PC-9 (cell line): ENCODE measurements at regions not wholly inside any gene's neighbourhood (a gene's known extent, or its start where the extent isn't known, plus 50 kb on each side); places are given as distances from the start of the nearest gene placed in this dataset.

Experiments used
- BruUV-seq: library from RNA; stranded (reverse); fragments of 400-500 nt; replicated peaks from 2 replicates; lab custom pipeline; 2021; lab: Mats Ljungman, UMichigan
- CTCF ChIA-PET: fragments of 300-600 bp; sonication (Branson Sonifier 250); formaldehyde crosslinking; loops from one replicate; lab custom pipeline; 2022; ENCODE audit warnings: antibody characterized with exemption; lab: Charles Lee
- POLR2A ChIA-PET: fragments of 300-600 bp; sonication (Branson Sonifier 250); formaldehyde crosslinking; loops from one replicate; lab custom pipeline; 2022; ENCODE audit warnings: antibody characterized with exemption; ENCODE audit not compliant: unreplicated experiment; lab: Charles Lee
- DNase-seq, 2 experiments: peaks; one replicate each; pipeline versions ENCODE4 v3.0.0 to v3.0.0-alpha.2; 2015 to 2022; ENCODE audit warnings: mixed read lengths in 1 of 2
- H2AFZ ChIP-seq: fragments of 200-600 bp; sonication (generic); 2 replicates; pipeline ENCODE4 v1.8.1; 2017; ENCODE audit warnings: antibody characterized with exemption
- H3F3A ChIP-seq: fragments of 200-600 bp; sonication (generic); 2 replicates; pipeline ENCODE4 v1.8.1; 2017; ENCODE audit warnings: antibody characterized with exemption, mild to moderate bottlenecking, low read depth; ENCODE audit not compliant: insufficient read depth
- H3K27ac ChIP-seq: fragments of 200-600 bp; sonication (generic); 2 replicates; pipeline ENCODE4 v1.6.1; 2016; ENCODE audit warnings: mixed run types
- H3K27me3 ChIP-seq: fragments of 200-600 bp; sonication (generic); 2 replicates; pipeline ENCODE4 v1.6.1; 2016; ENCODE audit warnings: low read depth, mixed run types; ENCODE audit not compliant: insufficient read depth
- H3K36me3 ChIP-seq: fragments of 200-600 bp; sonication (generic); 2 replicates; pipeline ENCODE4 v1.6.1; 2016; ENCODE audit warnings: low read depth, mixed run types
- H3K4me1 ChIP-seq: fragments of 200-600 bp; sonication (generic); replicated peaks from 2 replicates; pipeline ENCODE4 v1.6.1; 2016; ENCODE audit warnings: mixed run types; ENCODE audit not compliant: insufficient read depth
- H3K4me2 ChIP-seq: fragments of 200-600 bp; sonication (generic); 2 replicates; pipeline ENCODE4 v1.6.1; 2017; ENCODE audit warnings: mixed run types
- H3K4me3 ChIP-seq: fragments of 200-600 bp; sonication (generic); 2 replicates; pipeline ENCODE4 v1.6.1; 2016; ENCODE audit warnings: mixed run types
- H3K79me2 ChIP-seq: fragments of 200-600 bp; sonication (generic); 2 replicates; pipeline ENCODE4 v1.6.1; 2017; ENCODE audit warnings: low read depth, mixed run types
- H3K9me2 ChIP-seq: fragments of 200-600 bp; sonication (generic); 2 replicates; pipeline ENCODE4 v1.8.1; 2017; ENCODE audit warnings: mild to moderate bottlenecking; ENCODE audit not compliant: insufficient read depth
- H3K9me3 ChIP-seq: fragments of 200-600 bp; sonication (generic); 2 replicates; pipeline ENCODE4 v1.8.1; 2016; ENCODE audit warnings: low read depth; ENCODE audit not compliant: insufficient read depth
- H4K20me1 ChIP-seq: fragments of 200-600 bp; sonication (generic); 2 replicates; pipeline ENCODE4 v1.8.1; 2017; ENCODE audit not compliant: insufficient read depth
- EZH2 ChIP-seq: fragments of 200-600 bp; sonication (generic); IDR thresholded peaks from 2 replicates; pipeline ENCODE4 v1.8.0; 2017; ENCODE audit warnings: antibody characterized with exemption, low read depth
- intact Hi-C: fragments of 100-400 bp; cut with micrococcal nuclease; formaldehyde crosslinking; loops from one replicate; pipeline ENCODE4 v1.10.0; 2022; ENCODE audit not compliant: unreplicated experiment
- TF ChIP-seq, protein P1 (sequence below): fragments of 200-600 bp; sonication (generic); conservative IDR thresholded peaks from 2 replicates; pipeline ENCODE4 v1.6.1; 2017; ENCODE audit warnings: mixed run types, antibody characterized with exemption, mild to moderate bottlenecking, moderate library complexity

- intact Hi-C loops = no loop called here
- Histone ChIP-seq H4K20me1 (no peaks in the 10 kb centered on the region), H3K9me3 (peaks cover 11% of the 10 kb centered on the region; the same call in 1 of the 2 replicates), H3K27me3 (peaks cover 30% of the 10 kb centered on the region), H3K27ac (no peak overlapping the region), H3K4me3 (no peak overlapping the region), H3K79me2 (no peaks in the 10 kb centered on the region), H2AFZ (no peak overlapping the region), H3K36me3 (no peaks in the 10 kb centered on the region), H3F3A (no peaks in the 10 kb centered on the region), H3K9me2 (no peaks in the 10 kb centered on the region), H3K4me2 (no peak overlapping the region), H3K4me1 (no peaks in the 10 kb centered on the region)
- peak in 1 of 2 experiments; percentile 0 for DNase-seq
- ChIA-PET POLR2A (no interaction called here), CTCF (no interaction called here)
- no TSS peak for BruUV-seq
- no peak for TF ChIP-seq EZH2
- TF ChIP-seq, protein P1, sequence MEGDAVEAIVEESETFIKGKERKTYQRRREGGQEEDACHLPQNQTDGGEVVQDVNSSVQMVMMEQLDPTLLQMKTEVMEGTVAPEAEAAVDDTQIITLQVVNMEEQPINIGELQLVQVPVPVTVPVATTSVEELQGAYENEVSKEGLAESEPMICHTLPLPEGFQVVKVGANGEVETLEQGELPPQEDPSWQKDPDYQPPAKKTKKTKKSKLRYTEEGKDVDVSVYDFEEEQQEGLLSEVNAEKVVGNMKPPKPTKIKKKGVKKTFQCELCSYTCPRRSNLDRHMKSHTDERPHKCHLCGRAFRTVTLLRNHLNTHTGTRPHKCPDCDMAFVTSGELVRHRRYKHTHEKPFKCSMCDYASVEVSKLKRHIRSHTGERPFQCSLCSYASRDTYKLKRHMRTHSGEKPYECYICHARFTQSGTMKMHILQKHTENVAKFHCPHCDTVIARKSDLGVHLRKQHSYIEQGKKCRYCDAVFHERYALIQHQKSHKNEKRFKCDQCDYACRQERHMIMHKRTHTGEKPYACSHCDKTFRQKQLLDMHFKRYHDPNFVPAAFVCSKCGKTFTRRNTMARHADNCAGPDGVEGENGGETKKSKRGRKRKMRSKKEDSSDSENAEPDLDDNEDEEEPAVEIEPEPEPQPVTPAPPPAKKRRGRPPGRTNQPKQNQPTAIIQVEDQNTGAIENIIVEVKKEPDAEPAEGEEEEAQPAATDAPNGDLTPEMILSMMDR = no peak
Measured at GRCh38 chr2:240226672-240227537, 86.4 kb upstream of the OTOS start.

- H3F3A ChIP-seq = no peaks in the 10 kb centered on the region
- no peak for TF ChIP-seq EZH2
- TF ChIP-seq, protein P1 = no peak
- H2AFZ ChIP-seq = no peak overlapping the region
- no peaks in the 10 kb centered on the region for H3K36me3 ChIP-seq
- BruUV-seq = no TSS peak
- H3K4me2 ChIP-seq = no peak overlapping the region
- peak in 1 of 2 experiments; percentile 0 for DNase-seq
- peaks cover 22% of the 10 kb centered on the region for H3K27me3 ChIP-seq
- no peak overlapping the region for H3K27ac ChIP-seq
- H3K9me2 ChIP-seq = no peaks in the 10 kb centered on the region
- CTCF ChIA-PET = no interaction called here
- no peak overlapping the region for H3K4me3 ChIP-seq
- H3K4me1 ChIP-seq = no peaks in the 10 kb centered on the region
- intact Hi-C loops = no loop called here
- no peaks in the 10 kb centered on the region for H4K20me1 ChIP-seq
- H3K9me3 ChIP-seq = peaks cover 11% of the 10 kb centered on the region; the same call in 1 of the 2 replicates
- POLR2A ChIA-PET = no interaction called here
- no peaks in the 10 kb centered on the region for H3K79me2 ChIP-seq
Measured at GRCh38 chr2:240227538-240228428, 87.3 kb upstream of the OTOS start.

- Histone ChIP-seq H3K36me3 (no peaks in the 10 kb centered on the region), H4K20me1 (no peaks in the 10 kb centered on the region), H3K9me3 (peaks cover 11% of the 10 kb centered on the region; the same call in 1 of the 2 replicates), H3K79me2 (no peaks in the 10 kb centered on the region), H3K27me3 (peaks cover 10% of the 10 kb centered on the region), H2AFZ (no peak overlapping the region), H3F3A (peaks cover 3% of the 10 kb centered on the region; the same call in 1 of the 2 replicates), H3K4me2 (no peak overlapping the region), H3K9me2 (no peaks in the 10 kb centered on the region), H3K27ac (no peak overlapping the region), H3K4me3 (no peak overlapping the region), H3K4me1 (no peaks in the 10 kb centered on the region)
- TF ChIP-seq EZH2 = no peak
- TF ChIP-seq, protein P1 = no peak
- CTCF ChIA-PET = no interaction called here
- POLR2A ChIA-PET = no interaction called here
- no peak for DNase-seq
- intact Hi-C loops = no loop called here
- no TSS peak for BruUV-seq
Measured at GRCh38 chr2:240229005-240229404, 88.5 kb upstream of the OTOS start.
